Stomach (tissue), 8 donors: ENCODE measurements at regions not wholly inside any gene's neighbourhood (a gene's known extent, or its start where the extent isn't known, plus 50 kb on each side); places are given as distances from the start of the nearest gene placed in this dataset.

Experiments used
- DNase-seq, 2 donors: peaks; one replicate each; pipeline versions ENCODE4 v3.0.0 to v3.0.0-alpha.2; 2013 to 2019
- H3K27ac ChIP-seq, 5 donors: fragments of 200-600 bp in 4 of 5; sonication (generic) in 4 of 5; one replicate each; pipeline ENCODE4 v1.5.1; 2013 to 2019; ENCODE audit warnings: mild to moderate bottlenecking in 1 of 5, moderate library complexity in 1 of 5
- H3K27me3 ChIP-seq, 3 donors: fragments of 200-600 bp; sonication (generic); one replicate each; pipeline ENCODE4 v1.5.1; 2017 to 2019; ENCODE audit warnings: mixed run types in 1 of 3
- H3K36me3 ChIP-seq, 4 donors: fragments of 200-600 bp; sonication (generic); 1 replicate in 3 of 4; 2 replicates in 1 of 4; pipeline ENCODE4 v1.5.1; 2016 to 2019
- H3K4me1 ChIP-seq, 4 donors: fragments of 200-600 bp; sonication (generic); one replicate each; pipeline ENCODE4 v1.5.1; 2016 to 2019
- H3K4me3 ChIP-seq, 4 donors: fragments of 200-600 bp; sonication (generic) in 3 of 4; one replicate each; pipeline ENCODE4 v1.5.1; 2016 to 2019; ENCODE audit warnings: mild to moderate bottlenecking in 1 of 4
- H3K9me3 ChIP-seq, 4 donors: fragments of 200-600 bp; sonication (generic); one replicate each; pipeline ENCODE4 v1.5.1; 2016 to 2019
- CTCF ChIP-seq, 7 experiments: fragments of 450-650 bp in 4 of 7; fragments of 200-600 bp in 3 of 7; sonication (generic) in 3 of 7; IDR thresholded peaks; one replicate each; pipeline ENCODE4 v1.5.1; 2016 to 2019; ENCODE audit warnings: antibody characterized with exemption in 7 of 7, control low read depth in 2 of 7, mild to moderate bottlenecking in 1 of 7
- EP300 ChIP-seq: sonication (generic); formaldehyde crosslinking; IDR thresholded peaks from one replicate; pipeline ENCODE4 v1.6.1; 2017; ENCODE audit warnings: antibody characterized with exemption
- POLR2A ChIP-seq, 4 donors: fragments of 450-650 bp; IDR thresholded peaks; one replicate each; pipeline ENCODE4 v1.6.1; 2016; ENCODE audit warnings: antibody characterized with exemption in 4 of 4, control low read depth in 2 of 4, mild to moderate bottlenecking in 1 of 4, moderate library complexity in 1 of 4
- POLR2AphosphoS5 ChIP-seq, 3 donors: sonication (generic); formaldehyde crosslinking; IDR thresholded peaks; one replicate each; pipeline ENCODE4 v1.6.1; 2016; ENCODE audit warnings: antibody characterized with exemption in 3 of 3
- WGBS, 5 donors: extraction: QIAGEN DNeasy Blood & Tissue Kit in 3 of 5; methylation state at CpG; one replicate each; pipeline versions ENCODE4 v1.1.5 to v1.1.7; 2013 to 2018; 5-methylcytosine and 5-hydroxymethylcytosine counted together
- intact Hi-C: fragments of 100-400 bp; cut with DNase I; formaldehyde crosslinking; loops from one replicate; pipeline ENCODE4 v1.15.1; 2023; ENCODE audit warnings: low total_unique reads
- donor health status: healthy with polysubstance abuse.
- donor health status: Bipolar disorder and iron deficiency.
- donor health status: healthy.

DNA sequence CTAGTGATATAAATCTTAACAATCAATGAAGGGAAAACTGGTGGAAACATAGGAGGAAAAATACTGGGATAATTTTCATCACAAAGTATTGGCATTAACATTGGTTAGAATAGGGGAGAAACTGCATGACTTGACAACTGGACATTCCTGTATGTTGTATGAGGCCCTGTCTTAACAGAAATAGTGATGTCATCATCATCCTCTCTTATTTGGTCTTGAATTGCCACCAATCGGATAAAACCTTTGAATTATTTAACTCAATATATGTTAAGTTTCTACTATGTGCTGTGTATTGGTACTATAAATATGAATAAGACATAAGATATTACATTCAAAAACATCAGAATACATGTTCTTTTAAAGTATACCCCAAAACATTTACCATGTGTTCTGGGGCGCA is 130.1 kb upstream of the CCDC54 start:
- Histone ChIP-seq H3K4me3 (no peak overlapping the region), H3K9me3 (no peaks in the 10 kb centered on the region), H3K4me1 (peaks cover 0 to 12% (median 3%) of the 10 kb centered on the region in 4 donors), H3K27me3 (no peaks in the 10 kb centered on the region), H3K27ac (no peak overlapping the region), H3K36me3 (peaks cover 0 to 36% (median 15%) of the 10 kb centered on the region in 4 donors)
- intact Hi-C loops, result no loop called here
- TF ChIP-seq POLR2AphosphoS5 (IDR thresholded peaks at IDR 0.05), result no peak
- TF ChIP-seq POLR2A (IDR thresholded peaks at IDR 0.05), result no peak
- TF ChIP-seq CTCF (IDR thresholded peaks at IDR 0.05), result no peak
- no peak for DNase-seq
- 92 to 100% (median 98%) methylated on average over 2 of the region's 2 CpGs for WGBS, 5 donors

GRCh38 chr3:107249132-107249531 is 128.1 kb upstream of the CCDC54 start:
- WGBS, 5 donors, result 91 to 100% (median 95%) methylated on average over 2 of the region's 2 CpGs
- DNase-seq, result no peak
- no peaks in the 10 kb centered on the region for H3K9me3 ChIP-seq
- intact Hi-C loops, result no loop called here
- peaks cover 0 to 6% (median 0%) of the 10 kb centered on the region in 4 donors for H3K4me1 ChIP-seq
- H3K27me3 ChIP-seq, result no peaks in the 10 kb centered on the region
- H3K4me3 ChIP-seq, result no peak overlapping the region
- H3K27ac ChIP-seq, result no peak overlapping the region
- H3K36me3 ChIP-seq, result peaks cover 0 to 36% (median 15%) of the 10 kb centered on the region in 4 donors
- no peak for TF ChIP-seq POLR2A (IDR thresholded peaks at IDR 0.05)
- no peak for TF ChIP-seq POLR2AphosphoS5 (IDR thresholded peaks at IDR 0.05)
- no peak for TF ChIP-seq CTCF (IDR thresholded peaks at IDR 0.05)
- TF ChIP-seq EP300, result no peak

- no peaks in the 10 kb centered on the region for H3K9me3 ChIP-seq
- H3K27ac ChIP-seq, result no peak overlapping the region
- H3K4me1 ChIP-seq, result no peaks in the 10 kb centered on the region
- intact Hi-C loops, result loop anchor here (10.0 kb wide), 1 partner anchor 165 kb away; no protein-coding TSS in a partner anchor
- TF ChIP-seq EP300 (no peak), POLR2AphosphoS5 (IDR thresholded peaks at IDR 0.05) (no peak), CTCF (IDR thresholded peaks at IDR 0.05) (no peak), POLR2A (IDR thresholded peaks at IDR 0.05) (no peak)
- H3K27me3 ChIP-seq, result no peaks in the 10 kb centered on the region
- DNase-seq, result no peak
- H3K36me3 ChIP-seq, result peaks cover 0 to 36% (median 15%) of the 10 kb centered on the region in 4 donors
- no peak overlapping the region for H3K4me3 ChIP-seq
- WGBS, 5 donors, result 76 to 92% (median 89%) methylated on average over 4 of the region's 4 CpGs
These were observed 127.0 kb upstream of the CCDC54 start for GRCh38 chr3:107250221-107250620.

GRCh38 chr3:107251819-107252218 is 125.4 kb upstream of the CCDC54 start:
- H3K9me3 ChIP-seq, result no peaks in the 10 kb centered on the region

More at GRCh38 chr3:107251819-107252218, 125.4 kb upstream of the CCDC54 start:
- Histone ChIP-seq H3K27ac (no peak overlapping the region), H3K36me3 (peaks cover 0 to 29% (median 9%) of the 10 kb centered on the region in 4 donors), H3K4me1 (no peaks in the 10 kb centered on the region), H3K4me3 (no peak overlapping the region), H3K27me3 (no peaks in the 10 kb centered on the region)
- no peak for TF ChIP-seq POLR2A (IDR thresholded peaks at IDR 0.05)
- TF ChIP-seq POLR2AphosphoS5 (IDR thresholded peaks at IDR 0.05), result no peak
- no peak for TF ChIP-seq CTCF (IDR thresholded peaks at IDR 0.05)
- TF ChIP-seq EP300, result no peak
- 93 to 98% (median 95%) methylated on average over 5 of the region's 5 CpGs for WGBS, 5 donors
- intact Hi-C loops, result loop anchor here (10.0 kb wide), 1 partner anchor 163 kb away; no protein-coding TSS in a partner anchor
- no peak for DNase-seq
